Tibial nerve (tissue), 3 donors: ENCODE measurements at regions not wholly inside any gene's neighbourhood (a gene's known extent, or its start where the extent isn't known, plus 50 kb on each side); places are given as distances from the start of the nearest gene placed in this dataset.

ENCODE experiments used
- CTCF ChIP-seq, 5 experiments: fragments of 200-600 bp in 3 of 5; fragments of 450-650 bp in 2 of 5; sonication (generic) in 3 of 5; IDR thresholded peaks; one replicate each; pipeline ENCODE4 v1.5.1; 2016 to 2019; ENCODE audit warnings: antibody characterized with exemption in 5 of 5, mild to moderate bottlenecking in 3 of 5, moderate library complexity in 2 of 5
- POLR2A ChIP-seq, 2 donors: fragments of 450-650 bp; IDR thresholded peaks; one replicate each; pipeline ENCODE4 v1.6.1; 2017; ENCODE audit warnings: antibody characterized with exemption in 2 of 2, mild to moderate bottlenecking in 2 of 2, moderate library complexity in 2 of 2

DNA sequence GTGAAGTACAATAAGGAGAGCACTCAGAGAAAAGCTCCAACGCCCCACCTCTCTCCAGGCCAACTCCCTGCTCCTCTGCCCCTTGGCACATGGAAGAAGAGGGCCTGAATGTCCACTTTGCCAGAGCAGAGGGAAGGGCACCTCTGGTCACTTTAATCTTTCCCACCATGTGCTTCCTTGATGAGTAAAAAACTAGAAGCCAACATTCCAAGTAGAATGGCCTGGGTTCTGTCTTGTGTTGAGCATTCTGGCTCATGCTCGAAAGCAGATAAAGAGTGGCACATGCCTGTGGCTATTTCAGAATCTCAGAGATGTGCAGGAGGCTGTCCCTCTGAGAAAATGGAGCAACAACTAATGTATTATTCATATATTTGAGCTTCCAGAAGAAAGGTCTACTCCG, 177.4 kb upstream of the PLN start:
- no peak for TF ChIP-seq CTCF (IDR thresholded peaks at IDR 0.05)
- TF ChIP-seq POLR2A (IDR thresholded peaks at IDR 0.05) = no peak
